ENCODE measurements at regions not wholly inside any gene's neighbourhood (a gene's known extent, or its start where the extent isn't known, plus 50 kb on each side); places are given as distances from the start of the nearest gene placed in this dataset.
"Not testable (repeated sequence)": the region's sequence is repeated elsewhere in the genome, so short reads cannot be mapped to it uniquely, and the experiment has no call there.

- DNase-seq (ENCODE audit: low read depth) = not testable (repeated sequence)
Observed at GRCh38 chr2:111316881-111317549, 196.3 kb downstream of the BCL2L11 start.

- not testable (repeated sequence) for DNase-seq (ENCODE audit: low read depth)
Observed at GRCh38 chr2:111319552-111319951, 198.8 kb downstream of the BCL2L11 start.

GRCh38 chr2:111320264-111320663, 199.6 kb downstream of the BCL2L11 start:
- DNase-seq (ENCODE audit: low read depth) = not testable (repeated sequence)

GRCh38 chr2:111320965-111321364, 200.3 kb downstream of the BCL2L11 start:
- peak; percentile 68 for DNase-seq (ENCODE audit: low read depth)

- DNase-seq (ENCODE audit: low read depth) = not testable (repeated sequence)
Observed at GRCh38 chr2:111323384-111323783, 202.7 kb downstream of the BCL2L11 start.

GRCh38 chr2:111327726-111328125, 207.0 kb downstream of the BCL2L11 start:
- DNase-seq (ENCODE audit: low read depth) = not testable (repeated sequence)

GRCh38 chr2:111329309-111329708, 208.6 kb downstream of the BCL2L11 start:
- DNase-seq (ENCODE audit: low read depth) = not testable (repeated sequence)

- not testable (repeated sequence) for DNase-seq (ENCODE audit: low read depth)
Observed at GRCh38 chr2:111331099-111331724, 210.5 kb downstream of the BCL2L11 start.

- DNase-seq (ENCODE audit: low read depth) = not testable (repeated sequence)
Observed at GRCh38 chr2:111335220-111335907, 214.7 kb downstream of the BCL2L11 start.

GRCh38 chr2:111338474-111338873, 217.8 kb downstream of the BCL2L11 start:
- not testable (repeated sequence) for DNase-seq (ENCODE audit: low read depth)

- DNase-seq (ENCODE audit: low read depth) = not testable (repeated sequence)
Observed at GRCh38 chr2:111339476-111339875, 218.8 kb downstream of the BCL2L11 start.

- not testable (repeated sequence) for DNase-seq (ENCODE audit: low read depth)
Observed at GRCh38 chr2:111344590-111344989, 223.9 kb downstream of the BCL2L11 start.

GRCh38 chr2:111345439-111345838, 224.7 kb downstream of the BCL2L11 start:
- DNase-seq (ENCODE audit: low read depth) = not testable (repeated sequence)

- not testable (repeated sequence) for DNase-seq (ENCODE audit: low read depth)
Observed at GRCh38 chr2:111346018-111346930, 225.6 kb downstream of the BCL2L11 start.

- DNase-seq (ENCODE audit: low read depth) = not testable (repeated sequence)
Observed at GRCh38 chr2:111347695-111348094, 227.0 kb downstream of the BCL2L11 start.

- not testable (repeated sequence) for DNase-seq (ENCODE audit: low read depth)
Observed at GRCh38 chr2:111348316-111348715, 227.6 kb downstream of the BCL2L11 start.

GRCh38 chr2:111355022-111355817, 234.5 kb downstream of the BCL2L11 start:
- DNase-seq (ENCODE audit: low read depth) = not testable (repeated sequence)

- DNase-seq (ENCODE audit: low read depth) = not testable (repeated sequence)
Observed at GRCh38 chr2:111355823-111356511, 235.3 kb downstream of the BCL2L11 start.

- not testable (repeated sequence) for DNase-seq (ENCODE audit: low read depth)
Observed at GRCh38 chr2:111356512-111357031, 235.9 kb downstream of the BCL2L11 start.
